K562 (cell line): ENCODE measurements at regions not wholly inside any gene's neighbourhood (a gene's known extent, or its start where the extent isn't known, plus 50 kb on each side); places are given as distances from the start of the nearest gene placed in this dataset.
A peak's percentile ranks its signal among the peaks of the same experiment; 100 is the strongest.

ENCODE experiments used
- DMBX1 ChIP-seq: fragments of 250-450 bp; sonication (Bioruptor Pico); IDR thresholded peaks from 2 replicates; pipeline ENCODE4 v1.8.0; 2022; ENCODE audit warnings: inconsistent platforms, mild to moderate bottlenecking, moderate library complexity, borderline replicate concordance
- ELK1 ChIP-seq: sonication (generic); formaldehyde crosslinking; IDR thresholded peaks from 2 replicates; pipeline ENCODE4 v1.8.1; 2022; ENCODE audit warnings: missing genetic modification reagents
- KDM4B ChIP-seq, 2 experiments: fragments of 450-650 bp in 1 of 2; sonication (generic) in 1 of 2; IDR thresholded peaks; 2 replicates each; pipeline ENCODE4 v1.6.1; 2016 to 2017; ENCODE audit warnings: borderline replicate concordance in 2 of 2, antibody characterized with exemption in 1 of 2, low read depth in 1 of 2, mild to moderate bottlenecking in 1 of 2
- L3MBTL2 ChIP-seq: fragments of 450-650 bp; IDR thresholded peaks from 2 replicates; pipeline ENCODE4 v1.6.1; 2016; ENCODE audit warnings: mild to moderate bottlenecking, moderate library complexity
- LCOR ChIP-seq: sonication (generic); formaldehyde crosslinking; IDR thresholded peaks from 2 replicates; pipeline ENCODE4 v1.8.0; 2022; ENCODE audit warnings: mild to moderate bottlenecking, missing genetic modification reagents
- NFRKB ChIP-seq: fragments of 450-650 bp; IDR thresholded peaks from 2 replicates; pipeline ENCODE4 v1.6.1; 2016; ENCODE audit warnings: low read depth
- NR2C1 ChIP-seq, 2 experiments: fragments of 450-650 bp; IDR thresholded peaks; 2 replicates each; pipeline ENCODE4 v1.6.1; 2017; ENCODE audit warnings: mild to moderate bottlenecking in 2 of 2, antibody characterized with exemption in 1 of 2, inconsistent platforms in 1 of 2, missing compliant biosample characterization in 1 of 2, missing genetic modification characterization in 1 of 2
- RFX1 ChIP-seq: fragments of 450-650 bp; IDR thresholded peaks from 2 replicates; pipeline ENCODE4 v1.6.1; 2016; ENCODE audit warnings: mild to moderate bottlenecking, moderate library complexity
- SMARCA5 ChIP-seq: fragments of 450-650 bp; IDR thresholded peaks from 2 replicates; pipeline ENCODE4 v1.6.1; 2016
- SMARCC2 ChIP-seq: fragments of 450-650 bp; IDR thresholded peaks from 2 replicates; pipeline ENCODE4 v1.6.1; 2017; ENCODE audit warnings: antibody characterized with exemption, moderate library complexity, mild to moderate bottlenecking, low read depth
- YY1 ChIP-seq, 3 experiments: IDR thresholded peaks; 2 replicates each; pipeline ENCODE4 v1.6.1; 2011; ENCODE audit warnings: low read length in 2 of 3, mild to moderate bottlenecking in 2 of 3, moderate library complexity in 2 of 3, borderline replicate concordance in 1 of 3, control low read depth in 1 of 3, low read depth in 1 of 3; ENCODE audit not compliant: insufficient read depth in 3 of 3, insufficient replicate concordance in 2 of 3, control insufficient read depth in 1 of 3, insufficient read length in 1 of 3; ENCODE audit errors: extremely low read depth in 1 of 3
- ZBTB43 ChIP-seq: sonication (generic); formaldehyde crosslinking; IDR thresholded peaks from 2 replicates; pipeline ENCODE4 v1.8.0; 2023; ENCODE audit warnings: mild to moderate bottlenecking, missing genetic modification reagents
- ZNF217 ChIP-seq: sonication (generic); formaldehyde crosslinking; IDR thresholded peaks from 2 replicates; pipeline ENCODE4 v1.8.0; 2022; ENCODE audit warnings: mild to moderate bottlenecking, missing genetic modification reagents
- ZNF316 ChIP-seq: fragments of 450-650 bp; IDR thresholded peaks from 2 replicates; pipeline ENCODE4 v1.6.1; 2016
- ZNF668 ChIP-seq: fragments of 250-450 bp; sonication (Bioruptor Pico); IDR thresholded peaks from 2 replicates; pipeline ENCODE4 v1.8.0; 2022; ENCODE audit warnings: mild to moderate bottlenecking, inconsistent platforms
- ZNF76 ChIP-seq: fragments of 250-450 bp; sonication (Bioruptor Pico); IDR thresholded peaks from 2 replicates; pipeline ENCODE4 v1.4.0; 2020; ENCODE audit warnings: mild to moderate bottlenecking, moderate library complexity, borderline replicate concordance
- TF ChIP-seq, protein P1 (sequence below): fragments of 200-800 bp; sonication (Bioruptor generic); IDR thresholded peaks from 2 replicates; pipeline ENCODE4 v1.6.1; 2016; ENCODE audit warnings: missing genetic modification characterization, missing compliant biosample characterization
- TF ChIP-seq, protein P2 (sequence below): IDR thresholded peaks from 2 replicates; pipeline ENCODE4 v1.6.1; 2012; ENCODE audit warnings: low read depth, low read length, improper control_type of control experiment, borderline replicate concordance

DNA sequence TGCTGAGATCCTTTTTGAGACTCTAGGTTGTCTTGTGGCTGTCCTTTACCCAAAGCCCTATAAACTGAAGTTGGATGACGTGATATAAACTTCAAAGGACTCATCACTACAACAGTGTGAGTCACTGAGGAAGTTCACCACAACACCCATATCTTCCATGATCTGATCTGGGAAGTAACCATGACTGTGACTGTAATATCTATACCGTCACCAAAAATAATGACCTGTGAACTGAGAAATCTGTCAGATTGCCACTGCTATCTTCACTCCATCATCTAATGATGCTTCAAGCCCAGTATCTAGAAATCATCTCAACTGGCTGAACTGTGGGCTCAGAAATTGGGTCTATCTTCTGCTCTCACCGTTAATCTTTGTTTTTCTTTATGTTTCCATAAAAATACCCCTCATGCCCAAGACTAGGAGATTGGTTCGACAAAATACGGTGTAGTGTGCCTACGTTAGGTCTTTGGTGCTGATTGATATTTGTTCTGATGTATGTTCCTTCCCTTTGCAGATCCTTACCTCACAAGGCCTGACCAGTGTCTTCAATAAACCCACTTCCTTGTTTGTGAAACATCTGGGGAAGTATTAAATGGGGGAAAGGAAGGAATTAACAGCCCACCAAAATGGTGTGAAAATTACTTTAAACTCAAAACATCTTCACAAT is 78.2 kb downstream of the MYL12B start (continued):
- TF ChIP-seq, protein P1, sequence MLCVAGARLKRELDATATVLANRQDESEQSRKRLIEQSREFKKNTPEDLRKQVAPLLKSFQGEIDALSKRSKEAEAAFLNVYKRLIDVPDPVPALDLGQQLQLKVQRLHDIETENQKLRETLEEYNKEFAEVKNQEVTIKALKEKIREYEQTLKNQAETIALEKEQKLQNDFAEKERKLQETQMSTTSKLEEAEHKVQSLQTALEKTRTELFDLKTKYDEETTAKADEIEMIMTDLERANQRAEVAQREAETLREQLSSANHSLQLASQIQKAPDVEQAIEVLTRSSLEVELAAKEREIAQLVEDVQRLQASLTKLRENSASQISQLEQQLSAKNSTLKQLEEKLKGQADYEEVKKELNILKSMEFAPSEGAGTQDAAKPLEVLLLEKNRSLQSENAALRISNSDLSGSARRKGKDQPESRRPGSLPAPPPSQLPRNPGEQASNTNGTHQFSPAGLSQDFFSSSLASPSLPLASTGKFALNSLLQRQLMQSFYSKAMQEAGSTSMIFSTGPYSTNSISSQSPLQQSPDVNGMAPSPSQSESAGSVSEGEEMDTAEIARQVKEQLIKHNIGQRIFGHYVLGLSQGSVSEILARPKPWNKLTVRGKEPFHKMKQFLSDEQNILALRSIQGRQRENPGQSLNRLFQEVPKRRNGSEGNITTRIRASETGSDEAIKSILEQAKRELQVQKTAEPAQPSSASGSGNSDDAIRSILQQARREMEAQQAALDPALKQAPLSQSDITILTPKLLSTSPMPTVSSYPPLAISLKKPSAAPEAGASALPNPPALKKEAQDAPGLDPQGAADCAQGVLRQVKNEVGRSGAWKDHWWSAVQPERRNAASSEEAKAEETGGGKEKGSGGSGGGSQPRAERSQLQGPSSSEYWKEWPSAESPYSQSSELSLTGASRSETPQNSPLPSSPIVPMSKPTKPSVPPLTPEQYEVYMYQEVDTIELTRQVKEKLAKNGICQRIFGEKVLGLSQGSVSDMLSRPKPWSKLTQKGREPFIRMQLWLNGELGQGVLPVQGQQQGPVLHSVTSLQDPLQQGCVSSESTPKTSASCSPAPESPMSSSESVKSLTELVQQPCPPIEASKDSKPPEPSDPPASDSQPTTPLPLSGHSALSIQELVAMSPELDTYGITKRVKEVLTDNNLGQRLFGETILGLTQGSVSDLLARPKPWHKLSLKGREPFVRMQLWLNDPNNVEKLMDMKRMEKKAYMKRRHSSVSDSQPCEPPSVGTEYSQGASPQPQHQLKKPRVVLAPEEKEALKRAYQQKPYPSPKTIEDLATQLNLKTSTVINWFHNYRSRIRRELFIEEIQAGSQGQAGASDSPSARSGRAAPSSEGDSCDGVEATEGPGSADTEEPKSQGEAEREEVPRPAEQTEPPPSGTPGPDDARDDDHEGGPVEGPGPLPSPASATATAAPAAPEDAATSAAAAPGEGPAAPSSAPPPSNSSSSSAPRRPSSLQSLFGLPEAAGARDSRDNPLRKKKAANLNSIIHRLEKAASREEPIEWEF: no peak
- TF ChIP-seq NFRKB (0 out of 2 replicates have a peak, but pooled peaks have one; percentile 29), SMARCC2 (0 out of 2 replicates have a peak, but pooled peaks have one; percentile 45), YY1 (IDR thresholded peaks at IDR 0.05; ENCODE audit: borderline replicate concordance in 1 of 3, control insufficient read depth in 1 of 3, extremely low read depth in 1 of 3, insufficient read depth in 3 of 3, insufficient read length in 1 of 3, insufficient replicate concordance in 2 of 3, low read depth in 1 of 3, low read length in 2 of 3) (no peak), L3MBTL2 (0 out of 2 replicates have a peak, but pooled peaks have one; percentile 14), KDM4B (IDR thresholded peaks at IDR 0.05; ENCODE audit: borderline replicate concordance in 2 of 2, low read depth in 1 of 2) (no peak), ELK1 (no peak), ZBTB43 (CRISPR knock-in tag) (0 out of 2 replicates have a peak, but pooled peaks have one; percentile 44), RFX1 (peak; percentile 12; the same call in 1 of the 2 replicates), SMARCA5 (peak; percentile 78), ZNF316 (no peak), ZNF76 (CRISPR knock-in tag) (0 out of 2 replicates have a peak, but pooled peaks have one; percentile 8), NR2C1 (IDR thresholded peaks at IDR 0.05) (no peak), NR2C1 (tag; IDR thresholded peaks at IDR 0.05) (peak; percentile 35), DMBX1 (CRISPR knock-in tag) (no peak), ZNF668 (no peak), ZNF217 (CRISPR knock-in tag) (no peak), LCOR (CRISPR knock-in tag) (no peak)
- TF ChIP-seq, protein P2, sequence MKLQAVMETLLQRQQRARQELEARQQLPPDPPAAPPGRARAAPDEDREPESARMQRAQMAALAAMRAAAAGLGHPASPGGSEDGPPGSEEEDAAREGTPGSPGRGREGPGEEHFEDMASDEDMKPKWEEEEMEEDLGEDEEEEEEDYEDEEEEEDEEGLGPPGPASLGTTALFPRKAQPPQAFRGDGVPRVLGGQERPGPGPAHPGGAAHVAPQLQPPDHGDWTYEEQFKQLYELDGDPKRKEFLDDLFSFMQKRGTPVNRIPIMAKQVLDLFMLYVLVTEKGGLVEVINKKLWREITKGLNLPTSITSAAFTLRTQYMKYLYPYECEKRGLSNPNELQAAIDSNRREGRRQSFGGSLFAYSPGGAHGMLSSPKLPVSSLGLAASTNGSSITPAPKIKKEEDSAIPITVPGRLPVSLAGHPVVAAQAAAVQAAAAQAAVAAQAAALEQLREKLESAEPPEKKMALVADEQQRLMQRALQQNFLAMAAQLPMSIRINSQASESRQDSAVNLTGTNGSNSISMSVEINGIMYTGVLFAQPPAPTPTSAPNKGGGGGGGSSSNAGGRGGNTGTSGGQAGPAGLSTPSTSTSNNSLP: 0 out of 2 replicates have a peak, but pooled peaks have one; percentile 51
